ENCODE measurements at regions not wholly inside any gene's neighbourhood (a gene's known extent, or its start where the extent isn't known, plus 50 kb on each side); places are given as distances from the start of the nearest gene placed in this dataset.
A peak's percentile ranks its signal among the peaks of the same experiment; 100 is the strongest.

GRCh38 chr2:187716301-187716700, 162.1 kb upstream of the TFPI start:
- Histone ChIP-seq H3K9ac (ENCODE audit: low read length) (no peak overlapping the region), H3K4me1 (ENCODE audit: insufficient read depth, low read length) (no peaks in the 10 kb centered on the region), H4K20me1 (ENCODE audit: low read length) (no peaks in the 10 kb centered on the region), H3K4me2 (ENCODE audit: low read length) (no peak overlapping the region), H3K4me3 (ENCODE audit: low read length) (no peak overlapping the region), H3K27me3 (ENCODE audit: low read length) (no peaks in the 10 kb centered on the region), H2AFZ (ENCODE audit: low read length) (no peak overlapping the region), H3K36me3 (ENCODE audit: low read depth, low read length) (no peaks in the 10 kb centered on the region), H3K9me3 (ENCODE audit: low read length) (no peaks in the 10 kb centered on the region), H3K9me2 (replicated peaks; ENCODE audit: low read length) (no peaks in the 10 kb centered on the region), H3F3A (ENCODE audit: low read length, unreplicated experiment) (no peaks in the 10 kb centered on the region), H3K79me2 (ENCODE audit: low read length) (no peaks in the 10 kb centered on the region), H3K27ac (ENCODE audit: low read length) (no peak overlapping the region)
- intact Hi-C loops (cut with micrococcal nuclease): loop anchor here (10.0 kb wide), 1 partner anchor 892 kb away; no protein-coding TSS in a partner anchor
- ChIA-PET CTCF (no interaction called here), POLR2A (ENCODE audit: unreplicated experiment) (no interaction called here)
- TF ChIP-seq EZH2phosphoT487 (IDR thresholded peaks at IDR 0.05; ENCODE audit: borderline replicate concordance, low read length) (no peak), EZH2 (IDR thresholded peaks at IDR 0.05; ENCODE audit: low read length, unreplicated experiment) (no peak)
- TF ChIP-seq, protein P1, sequence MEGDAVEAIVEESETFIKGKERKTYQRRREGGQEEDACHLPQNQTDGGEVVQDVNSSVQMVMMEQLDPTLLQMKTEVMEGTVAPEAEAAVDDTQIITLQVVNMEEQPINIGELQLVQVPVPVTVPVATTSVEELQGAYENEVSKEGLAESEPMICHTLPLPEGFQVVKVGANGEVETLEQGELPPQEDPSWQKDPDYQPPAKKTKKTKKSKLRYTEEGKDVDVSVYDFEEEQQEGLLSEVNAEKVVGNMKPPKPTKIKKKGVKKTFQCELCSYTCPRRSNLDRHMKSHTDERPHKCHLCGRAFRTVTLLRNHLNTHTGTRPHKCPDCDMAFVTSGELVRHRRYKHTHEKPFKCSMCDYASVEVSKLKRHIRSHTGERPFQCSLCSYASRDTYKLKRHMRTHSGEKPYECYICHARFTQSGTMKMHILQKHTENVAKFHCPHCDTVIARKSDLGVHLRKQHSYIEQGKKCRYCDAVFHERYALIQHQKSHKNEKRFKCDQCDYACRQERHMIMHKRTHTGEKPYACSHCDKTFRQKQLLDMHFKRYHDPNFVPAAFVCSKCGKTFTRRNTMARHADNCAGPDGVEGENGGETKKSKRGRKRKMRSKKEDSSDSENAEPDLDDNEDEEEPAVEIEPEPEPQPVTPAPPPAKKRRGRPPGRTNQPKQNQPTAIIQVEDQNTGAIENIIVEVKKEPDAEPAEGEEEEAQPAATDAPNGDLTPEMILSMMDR (conservative IDR thresholded peaks at IDR 0.05; ENCODE audit: low read depth, low read length): no peak
- peak; percentile 43 for ATAC-seq
- no TSS peak for BruUV-seq (replicated peaks)
- DNase-seq: no peak

- intact Hi-C loops (cut with micrococcal nuclease): loop anchor here (10.0 kb wide), 1 partner anchor 893 kb away; no protein-coding TSS in a partner anchor
- CTCF ChIA-PET: interaction anchor here (0.7 kb wide), 1 partner anchor 63 kb away, joined by 3 read pairs; no protein-coding TSS in a partner anchor
Observed at GRCh38 chr2:187718092-187718491, 163.9 kb upstream of the TFPI start.

GRCh38 chr2:187719510-187719909, 165.3 kb upstream of the TFPI start:
- Histone ChIP-seq H3K79me2 (ENCODE audit: low read length) (no peaks in the 10 kb centered on the region), H3K27ac (ENCODE audit: low read length) (no peak overlapping the region), H3K4me1 (ENCODE audit: insufficient read depth, low read length) (no peaks in the 10 kb centered on the region), H2AFZ (ENCODE audit: low read length) (no peak overlapping the region), H3K4me2 (ENCODE audit: low read length) (no peak overlapping the region), H3K9ac (ENCODE audit: low read length) (no peak overlapping the region), H4K20me1 (ENCODE audit: low read length) (no peaks in the 10 kb centered on the region), H3K9me3 (ENCODE audit: low read length) (no peaks in the 10 kb centered on the region), H3K36me3 (ENCODE audit: low read depth, low read length) (no peaks in the 10 kb centered on the region), H3K9me2 (replicated peaks; ENCODE audit: low read length) (no peaks in the 10 kb centered on the region), H3K27me3 (ENCODE audit: low read length) (no peaks in the 10 kb centered on the region), H3F3A (ENCODE audit: low read length, unreplicated experiment) (no peaks in the 10 kb centered on the region), H3K4me3 (ENCODE audit: low read length) (no peak overlapping the region)
- intact Hi-C loops (cut with micrococcal nuclease): loop anchor here (10.0 kb wide), 1 partner anchor 895 kb away; no protein-coding TSS in a partner anchor
- ChIA-PET CTCF (no interaction called here), POLR2A (ENCODE audit: unreplicated experiment) (no interaction called here)
- DNase-seq (no peak), ATAC-seq (no peak)
- BruUV-seq (replicated peaks): no TSS peak
- TF ChIP-seq, protein P1 (conservative IDR thresholded peaks at IDR 0.05; ENCODE audit: low read depth, low read length): no peak

More at GRCh38 chr2:187718092-187718491, 163.9 kb upstream of the TFPI start:
- H3K36me3 ChIP-seq (ENCODE audit: low read depth, low read length): no peaks in the 10 kb centered on the region
- no peaks in the 10 kb centered on the region for H3K9me3 ChIP-seq (ENCODE audit: low read length)
- no peaks in the 10 kb centered on the region for H3K27me3 ChIP-seq (ENCODE audit: low read length)
- H3K79me2 ChIP-seq (ENCODE audit: low read length): no peaks in the 10 kb centered on the region
- H3K9ac ChIP-seq (ENCODE audit: low read length): no peak overlapping the region
- no peaks in the 10 kb centered on the region for H3K9me2 ChIP-seq (replicated peaks; ENCODE audit: low read length)
- no peak for DNase-seq
- no peaks in the 10 kb centered on the region for H3F3A ChIP-seq (ENCODE audit: low read length, unreplicated experiment)
- H3K27ac ChIP-seq (ENCODE audit: low read length): no peak overlapping the region
- no peaks in the 10 kb centered on the region for H3K4me1 ChIP-seq (ENCODE audit: insufficient read depth, low read length)
- no peak for ATAC-seq
- BruUV-seq (replicated peaks): no TSS peak
- no peak overlapping the region for H3K4me2 ChIP-seq (ENCODE audit: low read length)
- no peaks in the 10 kb centered on the region for H4K20me1 ChIP-seq (ENCODE audit: low read length)
- POLR2A ChIA-PET (ENCODE audit: unreplicated experiment): no interaction called here
- TF ChIP-seq EZH2 (IDR thresholded peaks at IDR 0.05; ENCODE audit: low read length, unreplicated experiment): no peak
- TF ChIP-seq EZH2phosphoT487 (IDR thresholded peaks at IDR 0.05; ENCODE audit: borderline replicate concordance, low read length): no peak
- TF ChIP-seq, protein P1 (conservative IDR thresholded peaks at IDR 0.05; ENCODE audit: low read depth, low read length): no peak
- no peak overlapping the region for H2AFZ ChIP-seq (ENCODE audit: low read length)
- no peak overlapping the region for H3K4me3 ChIP-seq (ENCODE audit: low read length)

Measured in PC-3 (cell line).